ENCODE measurements at regions not wholly inside any gene's neighbourhood (a gene's known extent, or its start where the extent isn't known, plus 50 kb on each side); places are given as distances from the start of the nearest gene placed in this dataset.

DNA sequence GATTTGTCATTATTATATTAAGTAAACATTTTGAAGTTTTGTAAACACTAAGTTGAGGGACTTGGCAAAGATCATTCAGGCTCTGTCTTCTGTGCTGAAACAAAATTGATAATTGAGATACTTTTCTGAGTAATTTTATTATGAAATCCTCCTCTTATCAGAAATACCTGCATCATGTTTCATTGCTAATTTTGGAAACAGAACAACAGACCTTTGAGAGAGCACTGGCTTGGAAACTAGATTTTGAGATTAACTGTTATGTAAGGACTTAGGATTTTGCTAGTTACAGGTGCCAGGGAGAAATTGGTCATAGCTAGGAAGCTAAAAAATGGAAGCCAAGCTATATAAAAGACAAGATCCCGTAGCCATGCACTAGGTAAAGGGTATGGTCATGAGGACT, 201.7 kb upstream of the DCN start:
- Histone ChIP-seq H3K4me1 (replicated peaks) (peaks cover 19% of the 10 kb centered on the region), H3K9me3 (no peaks in the 10 kb centered on the region), H3K27me3 (replicated peaks; ENCODE audit: insufficient read depth) (no peaks in the 10 kb centered on the region), H3K27ac (no peak overlapping the region), H3K4me3 (no peak overlapping the region), H3K36me3 (no peaks in the 10 kb centered on the region)
- WGBS = 56% methylated on average over 1 of the region's 1 CpG
- TF ChIP-seq POLR2A (IDR thresholded peaks at IDR 0.05) = no peak
- TF ChIP-seq, protein P1, sequence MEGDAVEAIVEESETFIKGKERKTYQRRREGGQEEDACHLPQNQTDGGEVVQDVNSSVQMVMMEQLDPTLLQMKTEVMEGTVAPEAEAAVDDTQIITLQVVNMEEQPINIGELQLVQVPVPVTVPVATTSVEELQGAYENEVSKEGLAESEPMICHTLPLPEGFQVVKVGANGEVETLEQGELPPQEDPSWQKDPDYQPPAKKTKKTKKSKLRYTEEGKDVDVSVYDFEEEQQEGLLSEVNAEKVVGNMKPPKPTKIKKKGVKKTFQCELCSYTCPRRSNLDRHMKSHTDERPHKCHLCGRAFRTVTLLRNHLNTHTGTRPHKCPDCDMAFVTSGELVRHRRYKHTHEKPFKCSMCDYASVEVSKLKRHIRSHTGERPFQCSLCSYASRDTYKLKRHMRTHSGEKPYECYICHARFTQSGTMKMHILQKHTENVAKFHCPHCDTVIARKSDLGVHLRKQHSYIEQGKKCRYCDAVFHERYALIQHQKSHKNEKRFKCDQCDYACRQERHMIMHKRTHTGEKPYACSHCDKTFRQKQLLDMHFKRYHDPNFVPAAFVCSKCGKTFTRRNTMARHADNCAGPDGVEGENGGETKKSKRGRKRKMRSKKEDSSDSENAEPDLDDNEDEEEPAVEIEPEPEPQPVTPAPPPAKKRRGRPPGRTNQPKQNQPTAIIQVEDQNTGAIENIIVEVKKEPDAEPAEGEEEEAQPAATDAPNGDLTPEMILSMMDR (IDR thresholded peaks at IDR 0.05) = no peak
- TF ChIP-seq POLR2AphosphoS5 (IDR thresholded peaks at IDR 0.05) = no peak
- no peak for DNase-seq (ENCODE audit: low spot score)
- intact Hi-C loops (cut with DNase I) = loop anchor here (5.0 kb wide), 1 partner anchor 193 kb away; no protein-coding TSS in a partner anchor

DNA sequence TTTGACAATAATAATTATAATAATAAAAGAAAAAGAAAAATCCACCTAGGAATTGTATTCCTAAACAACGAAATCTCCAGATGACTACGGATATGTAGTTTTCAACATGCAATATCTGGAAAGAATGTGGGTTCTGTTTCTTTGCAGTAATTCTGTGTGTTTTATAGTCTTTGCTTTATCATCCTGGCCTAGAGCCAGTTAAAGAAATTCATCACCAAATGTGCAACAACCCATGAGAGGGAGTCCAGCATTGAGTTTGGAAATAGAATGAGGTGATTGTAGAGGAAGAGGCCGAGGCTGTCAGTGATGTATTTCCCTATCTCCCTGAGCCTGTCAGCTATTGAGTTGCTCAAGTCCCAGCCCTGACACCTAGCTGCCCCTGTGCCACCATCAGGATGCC, 200.5 kb upstream of the DCN start:
- no peaks in the 10 kb centered on the region for H3K36me3 ChIP-seq
- no peak for TF ChIP-seq POLR2AphosphoS5 (IDR thresholded peaks at IDR 0.05)
- TF ChIP-seq, protein P1 (IDR thresholded peaks at IDR 0.05) = no peak
- no peak for TF ChIP-seq POLR2A (IDR thresholded peaks at IDR 0.05)
- no peak for DNase-seq (ENCODE audit: low spot score)
- H3K27me3 ChIP-seq (replicated peaks; ENCODE audit: insufficient read depth) = no peaks in the 10 kb centered on the region
- no peaks in the 10 kb centered on the region for H3K9me3 ChIP-seq
- peaks cover 9% of the 10 kb centered on the region for H3K4me1 ChIP-seq (replicated peaks)
- 57% methylated on average over 3 of the region's 3 CpGs for WGBS
- H3K4me3 ChIP-seq = no peak overlapping the region
- intact Hi-C loops (cut with DNase I) = loop anchor here (5.0 kb wide), 1 partner anchor 194 kb away; no protein-coding TSS in a partner anchor
- no peak overlapping the region for H3K27ac ChIP-seq

DNA sequence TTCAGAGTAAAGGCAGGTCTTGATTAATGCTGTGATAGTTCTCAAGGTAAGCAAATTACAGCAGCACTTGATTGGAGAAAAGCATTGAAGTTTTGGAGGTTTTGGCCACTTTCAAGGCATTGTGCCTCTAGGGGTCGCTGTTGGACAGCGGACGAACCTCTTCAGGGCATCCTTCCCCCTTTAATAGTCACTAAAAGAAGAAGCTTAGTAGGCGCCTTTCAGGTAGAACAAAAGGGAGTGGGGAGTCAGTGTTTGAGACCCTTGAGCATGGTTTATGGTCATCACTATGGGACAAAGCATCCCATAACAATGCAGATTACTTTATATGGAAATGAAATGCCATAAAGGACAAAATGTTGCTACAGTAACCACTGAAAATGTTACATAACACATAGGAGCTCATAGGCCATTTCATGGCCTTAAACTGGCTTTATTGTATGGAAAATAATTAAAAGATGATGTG, 199.5 kb upstream of the DCN start:
- peak overlapping the region; percentile 56 to 74 for H3K27ac ChIP-seq
- DNase-seq (ENCODE audit: low spot score) = peak; percentile 82
- intact Hi-C loops (cut with DNase I) = loop anchor here (5.0 kb wide), 1 partner anchor 195 kb away; no protein-coding TSS in a partner anchor

DNA sequence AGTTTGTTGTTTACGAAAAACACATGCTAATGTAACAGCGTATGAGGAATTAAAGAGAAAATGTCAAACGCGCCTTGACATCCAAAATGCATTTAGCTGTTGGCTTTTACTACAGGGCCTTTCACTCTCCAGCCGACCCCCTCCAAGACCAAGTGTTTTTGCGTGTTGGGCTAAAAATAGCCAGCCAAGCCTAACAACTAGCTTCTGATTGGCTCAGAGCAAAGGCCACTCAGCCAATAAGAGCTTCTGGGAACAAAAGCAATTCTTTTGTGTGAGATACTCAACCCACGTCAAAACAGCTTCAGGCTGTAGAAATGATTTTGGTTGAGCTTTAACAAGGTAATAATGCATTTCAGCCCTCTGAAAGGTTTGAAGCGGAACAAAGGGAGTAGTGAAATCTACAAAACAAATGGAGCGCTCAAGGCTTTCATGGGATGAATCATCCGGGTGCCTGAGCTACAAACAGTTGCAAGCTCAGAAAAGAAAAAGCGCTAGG, 198.7 kb upstream of the DCN start:
- Histone ChIP-seq H3K4me3 (peak overlapping the region; percentile 5 to 29), H3K4me1 (replicated peaks) (no peaks in the 10 kb centered on the region), H3K36me3 (no peaks in the 10 kb centered on the region), H3K27me3 (replicated peaks; ENCODE audit: insufficient read depth) (no peaks in the 10 kb centered on the region), H3K9me3 (no peaks in the 10 kb centered on the region), H3K27ac (peak overlapping the region; percentile 56 to 74)
- 2% methylated on average over 11 of the region's 11 CpGs for WGBS
- DNase-seq (ENCODE audit: low spot score) = peak; percentile 51
- TF ChIP-seq POLR2AphosphoS5 (IDR thresholded peaks at IDR 0.05) = peak; percentile 50
- TF ChIP-seq POLR2A (IDR thresholded peaks at IDR 0.05) = no peak
- intact Hi-C loops (cut with DNase I) = loop anchor here (2.0 to 5.0 kb wide), 2 partner anchors 196 to 1189 kb away; no protein-coding TSS in a partner anchor

More for the DNA sequence above, 199.5 kb upstream of the DCN start:
- Histone ChIP-seq H3K27me3 (replicated peaks; ENCODE audit: insufficient read depth) (no peaks in the 10 kb centered on the region), H3K4me1 (replicated peaks) (no peaks in the 10 kb centered on the region), H3K4me3 (peak overlapping the region; percentile 5 to 29), H3K36me3 (no peaks in the 10 kb centered on the region), H3K9me3 (no peaks in the 10 kb centered on the region)
- WGBS = 2% methylated on average over 4 of the region's 4 CpGs
- TF ChIP-seq, protein P1 (IDR thresholded peaks at IDR 0.05) = peak; percentile 85 to 89 (median 87)
- peak; percentile 54 for TF ChIP-seq POLR2AphosphoS5 (IDR thresholded peaks at IDR 0.05)
- TF ChIP-seq POLR2A (IDR thresholded peaks at IDR 0.05) = peak; percentile 12

DNA sequence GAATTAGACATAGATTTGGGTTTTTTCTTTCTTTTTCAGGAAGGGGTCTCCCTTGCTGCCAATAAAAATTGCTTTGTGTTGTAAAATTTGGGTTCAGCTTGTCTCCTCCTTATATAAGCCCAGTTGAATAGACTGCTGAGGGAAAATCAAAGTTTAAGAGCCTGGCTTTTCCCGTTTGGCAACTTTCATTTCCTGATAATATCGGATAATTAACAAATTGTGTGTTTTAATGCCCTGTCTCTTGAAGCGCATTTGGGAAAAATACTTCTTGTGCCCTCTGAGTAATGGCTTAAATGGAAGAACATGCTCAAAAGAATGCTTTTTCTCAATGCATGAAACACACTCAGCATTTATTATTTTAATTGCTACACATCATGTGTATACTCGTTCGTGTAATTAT, 198.0 kb upstream of the DCN start:
- Histone ChIP-seq H3K27me3 (replicated peaks; ENCODE audit: insufficient read depth) (no peaks in the 10 kb centered on the region), H3K27ac (peak overlapping the region; percentile 56 to 74), H3K4me1 (replicated peaks) (no peaks in the 10 kb centered on the region), H3K9me3 (no peaks in the 10 kb centered on the region), H3K4me3 (no peak overlapping the region), H3K36me3 (no peaks in the 10 kb centered on the region)
- DNase-seq (ENCODE audit: low spot score) = peak; percentile 11
- 12% methylated on average over 5 of the region's 5 CpGs for WGBS
- TF ChIP-seq, protein P1 (IDR thresholded peaks at IDR 0.05) = no peak
- no peak for TF ChIP-seq POLR2A (IDR thresholded peaks at IDR 0.05)
- TF ChIP-seq POLR2AphosphoS5 (IDR thresholded peaks at IDR 0.05) = no peak
- intact Hi-C loops (cut with DNase I) = loop anchor here (2.0 to 5.0 kb wide), 2 partner anchors 197 to 1190 kb away; no protein-coding TSS in a partner anchor
